ENCODE measurements at regions not wholly inside any gene's neighbourhood (a gene's known extent, or its start where the extent isn't known, plus 50 kb on each side); places are given as distances from the start of the nearest gene placed in this dataset.
A peak's percentile ranks its signal among the peaks of the same experiment; 100 is the strongest.

DNA sequence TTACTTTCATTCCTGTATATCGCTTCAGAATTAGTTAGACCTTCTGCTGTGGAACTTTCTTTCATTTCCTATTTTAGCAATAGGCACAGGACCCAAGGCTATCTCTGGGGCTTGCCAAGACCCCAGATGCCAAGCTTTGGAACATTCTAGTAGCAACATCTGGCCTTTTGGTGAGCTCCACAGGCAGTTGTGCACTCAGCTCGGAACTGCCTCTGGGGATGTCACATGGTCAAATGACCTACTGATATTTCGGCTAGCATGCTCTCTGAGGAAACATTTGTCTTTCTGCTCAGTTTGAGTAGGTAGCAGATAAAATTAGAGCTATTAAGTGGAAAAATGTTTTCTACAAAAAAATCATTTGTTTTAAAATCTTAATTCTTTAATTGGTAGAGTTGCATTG is 76.6 kb upstream of the ITGA4 start:
- WGBS, 2 donors (ENCODE audit: low coverage in 1 of 2) = 80 to 85% methylated on average over 3 of the region's 3 CpGs
- Histone ChIP-seq H3K9me3 (peaks cover 0 to 3% of the 10 kb centered on the region in 2 donors), H3K27me3 (no peaks in the 10 kb centered on the region), H3K27ac (no peak overlapping the region), H3K36me3 (no peaks in the 10 kb centered on the region), H3K4me3 (no peak overlapping the region), H3K4me1 (no peaks in the 10 kb centered on the region)
- in situ Hi-C loops (cut with MboI; ENCODE audit: low pct_ligation_motif_present in 1 of 4, low pct_unique_long_range_greater_than_20kb in 1 of 4, low sequenced_read_pairs in 3 of 4) (no loop called here), intact Hi-C loops (cut with DNase I; ENCODE audit: low total_unique reads) (no loop called here)
- TF ChIP-seq, protein P1, sequence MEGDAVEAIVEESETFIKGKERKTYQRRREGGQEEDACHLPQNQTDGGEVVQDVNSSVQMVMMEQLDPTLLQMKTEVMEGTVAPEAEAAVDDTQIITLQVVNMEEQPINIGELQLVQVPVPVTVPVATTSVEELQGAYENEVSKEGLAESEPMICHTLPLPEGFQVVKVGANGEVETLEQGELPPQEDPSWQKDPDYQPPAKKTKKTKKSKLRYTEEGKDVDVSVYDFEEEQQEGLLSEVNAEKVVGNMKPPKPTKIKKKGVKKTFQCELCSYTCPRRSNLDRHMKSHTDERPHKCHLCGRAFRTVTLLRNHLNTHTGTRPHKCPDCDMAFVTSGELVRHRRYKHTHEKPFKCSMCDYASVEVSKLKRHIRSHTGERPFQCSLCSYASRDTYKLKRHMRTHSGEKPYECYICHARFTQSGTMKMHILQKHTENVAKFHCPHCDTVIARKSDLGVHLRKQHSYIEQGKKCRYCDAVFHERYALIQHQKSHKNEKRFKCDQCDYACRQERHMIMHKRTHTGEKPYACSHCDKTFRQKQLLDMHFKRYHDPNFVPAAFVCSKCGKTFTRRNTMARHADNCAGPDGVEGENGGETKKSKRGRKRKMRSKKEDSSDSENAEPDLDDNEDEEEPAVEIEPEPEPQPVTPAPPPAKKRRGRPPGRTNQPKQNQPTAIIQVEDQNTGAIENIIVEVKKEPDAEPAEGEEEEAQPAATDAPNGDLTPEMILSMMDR (IDR thresholded peaks at IDR 0.05) = no peak
- TF ChIP-seq POLR2A (IDR thresholded peaks at IDR 0.05) (no peak), EP300 (IDR thresholded peaks at IDR 0.05; ENCODE audit: low read depth) (no peak), POLR2AphosphoS5 (IDR thresholded peaks at IDR 0.05) (no peak)
- DNase-seq = no peak

DNA sequence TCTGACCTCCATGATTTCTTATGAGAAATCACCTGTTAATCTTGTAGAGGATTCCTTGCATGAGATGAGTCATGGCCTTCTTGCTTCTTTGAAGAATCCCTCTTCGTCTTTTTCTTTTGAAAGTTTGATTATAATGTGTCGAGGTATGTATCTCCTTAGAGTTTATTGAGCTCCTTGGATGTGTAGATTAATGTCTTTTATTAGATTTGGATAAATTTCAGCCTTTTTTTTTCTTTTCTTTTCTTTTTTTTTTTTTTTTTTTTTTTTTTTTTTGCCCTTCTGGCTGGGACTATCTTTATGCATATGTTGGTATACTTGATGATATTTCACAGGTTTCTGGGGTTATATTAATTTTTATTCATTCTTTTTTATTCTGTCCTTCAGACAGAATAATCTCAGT is 72.3 kb upstream of the ITGA4 start:
- TF ChIP-seq, protein P1 (IDR thresholded peaks at IDR 0.05) = no peak
- TF ChIP-seq POLR2A (IDR thresholded peaks at IDR 0.05) = no peak
- TF ChIP-seq POLR2AphosphoS5 (IDR thresholded peaks at IDR 0.05) = no peak
- TF ChIP-seq EP300 (IDR thresholded peaks at IDR 0.05; ENCODE audit: low read depth) = no peak
- Histone ChIP-seq H3K27me3 (no peaks in the 10 kb centered on the region), H3K4me3 (no peak overlapping the region), H3K27ac (no peak overlapping the region), H3K4me1 (no peaks in the 10 kb centered on the region), H3K36me3 (no peaks in the 10 kb centered on the region), H3K9me3 (peaks cover 0 to 3% of the 10 kb centered on the region in 2 donors)
- in situ Hi-C loops (cut with MboI; ENCODE audit: low pct_ligation_motif_present in 1 of 4, low pct_unique_long_range_greater_than_20kb in 1 of 4, low sequenced_read_pairs in 3 of 4) = no loop called here
- DNase-seq = no peak
- 79 to 95% methylated on average over 2 of the region's 2 CpGs for WGBS, 2 donors (ENCODE audit: low coverage in 1 of 2)
- intact Hi-C loops (cut with DNase I; ENCODE audit: low total_unique reads) = no loop called here

DNA sequence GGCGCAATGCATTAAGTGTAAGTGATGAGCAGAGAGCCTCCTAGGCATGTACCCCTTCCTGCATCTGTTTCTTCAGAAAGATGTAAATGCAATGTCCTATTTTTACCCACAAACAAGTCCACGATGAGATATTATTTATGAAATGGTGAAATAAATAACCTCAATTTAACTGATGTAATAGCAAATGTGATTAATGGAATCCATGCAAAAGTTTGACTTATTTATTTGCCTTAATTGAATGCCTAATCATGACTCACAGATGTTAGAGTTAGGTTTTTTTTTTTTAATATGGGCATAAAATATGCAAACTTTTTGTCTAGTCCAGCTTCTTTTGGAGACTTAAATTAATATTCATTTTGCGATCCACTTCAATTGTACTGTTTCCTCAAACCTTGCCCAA is 67.7 kb upstream of the ITGA4 start:
- DNase-seq = no peak
- Histone ChIP-seq H3K4me3 (no peak overlapping the region), H3K9me3 (peaks cover 0 to 3% of the 10 kb centered on the region in 2 donors), H3K4me1 (peaks cover 0 to 6% (median 0%) of the 10 kb centered on the region in 4 donors), H3K27me3 (no peaks in the 10 kb centered on the region), H3K27ac (no peak overlapping the region), H3K36me3 (no peaks in the 10 kb centered on the region)
- intact Hi-C loops (cut with DNase I; ENCODE audit: low total_unique reads) = no loop called here
- in situ Hi-C loops (cut with MboI; ENCODE audit: low pct_ligation_motif_present in 1 of 4, low pct_unique_long_range_greater_than_20kb in 1 of 4, low sequenced_read_pairs in 3 of 4) = no loop called here
- TF ChIP-seq, protein P1 (IDR thresholded peaks at IDR 0.05) = no peak
- TF ChIP-seq EP300 (IDR thresholded peaks at IDR 0.05; ENCODE audit: low read depth) = no peak
- no peak for TF ChIP-seq POLR2A (IDR thresholded peaks at IDR 0.05)
- TF ChIP-seq POLR2AphosphoS5 (IDR thresholded peaks at IDR 0.05) = no peak
- 81 to 85% methylated on average over 3 of the region's 3 CpGs for WGBS, 2 donors (ENCODE audit: low coverage in 1 of 2)

DNA sequence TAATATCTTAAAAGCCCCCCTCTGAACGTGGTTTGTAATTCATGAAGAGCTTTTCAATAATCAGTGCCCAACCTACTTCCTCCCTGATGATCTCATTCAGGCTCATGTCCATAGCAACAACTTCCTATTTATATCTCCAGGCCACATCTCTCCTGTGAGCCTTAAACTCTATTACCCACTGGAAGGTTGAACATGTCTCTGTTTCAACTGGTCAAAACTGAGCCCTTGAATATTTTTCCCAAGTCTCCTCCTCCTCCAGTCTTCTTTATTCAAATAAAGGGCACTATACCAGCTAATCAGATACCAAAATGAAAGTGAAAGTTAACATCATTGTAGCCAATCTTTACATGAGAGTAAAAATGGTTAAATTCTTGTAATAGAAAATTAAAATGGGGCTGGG is 63.7 kb upstream of the ITGA4 start:
- Histone ChIP-seq H3K27ac (peak overlapping the region in 1 of 4 donors; percentile 36), H3K27me3 (no peaks in the 10 kb centered on the region), H3K9me3 (no peaks in the 10 kb centered on the region), H3K4me3 (peak overlapping the region in 1 of 4 donors; percentile 16), H3K36me3 (no peaks in the 10 kb centered on the region), H3K4me1 (peaks cover 0 to 6% (median 0%) of the 10 kb centered on the region in 4 donors)
- no peak for DNase-seq
- intact Hi-C loops (cut with DNase I; ENCODE audit: low total_unique reads) (no loop called here), in situ Hi-C loops (cut with MboI; ENCODE audit: low pct_ligation_motif_present in 1 of 4, low pct_unique_long_range_greater_than_20kb in 1 of 4, low sequenced_read_pairs in 3 of 4) (no loop called here)
- 0 to 13% methylated on average over 1 of the region's 1 CpG for WGBS, 2 donors (ENCODE audit: low coverage in 1 of 2)
- TF ChIP-seq EP300 (IDR thresholded peaks at IDR 0.05; ENCODE audit: low read depth) (no peak), POLR2AphosphoS5 (IDR thresholded peaks at IDR 0.05) (no peak), POLR2A (IDR thresholded peaks at IDR 0.05) (no peak)
- TF ChIP-seq, protein P1 (IDR thresholded peaks at IDR 0.05) = no peak
